K562 (cell line): ENCODE measurements at regions not wholly inside any gene's neighbourhood (a gene's known extent, or its start where the extent isn't known, plus 50 kb on each side); places are given as distances from the start of the nearest gene placed in this dataset.

Experiments
- ATAC-seq: fragments of 200-7000 bp; cut with Tn5 transposase; 3 replicates; pipeline ENCODE4 v1.9.1; 2020; ENCODE audit warnings: moderate library complexity
- BruUV-seq: library from RNA; stranded (reverse); fragments of 400-500 nt; replicated peaks from 2 replicates; lab custom pipeline; 2021; lab: Mats Ljungman, UMichigan
- CTCF ChIA-PET: fragments of 300-600 bp; formaldehyde crosslinking; extraction: SDS; loops from one replicate; lab custom pipeline; 2021; ENCODE audit warnings: low intra/inter-chr PET ratio; lab: Yijun Ruan, JAX
- POLR2A ChIA-PET: fragments of 300-600, 350-650 bp; sonication (Branson Sonifier 250); formaldehyde crosslinking; extraction: SDS; loops from one replicate; lab custom pipeline; 2021; ENCODE audit warnings: antibody characterized with exemption, inconsistent platforms; lab: Yijun Ruan, JAX
- DNase-seq, 4 experiments: peaks; one replicate each; pipeline versions ENCODE4 v3.0.0 to v3.0.0-alpha.2; 2011 to 2018; ENCODE audit warnings: low spot score in 3 of 4, mixed read lengths in 3 of 4; ENCODE audit errors: extremely low read depth in 1 of 4
- FAIRE-seq: peaks from 2 replicates; lab custom pipeline; 2011; peaks lifted over from hg19 to GRCh38; lab: Jason Lieb, UNC
- H2AFZ ChIP-seq: 2 replicates; pipeline ENCODE4 v1.6.0; 2011; ENCODE audit warnings: low read depth, low read length, control low read depth, inconsistent platforms
- H3K27ac ChIP-seq: fragments of 200-600 bp; 3 replicates; pipeline ENCODE4 v1.8.0; 2011; ENCODE audit warnings: low read depth, mild to moderate bottlenecking, control low read depth, inconsistent platforms, low read length, moderate library complexity, mixed read lengths; ENCODE audit errors: extremely low read depth
- H3K27me3 ChIP-seq, 2 experiments: fragments of 300-600 bp in 1 of 2; 2 replicates in 1 of 2; 3 replicates in 1 of 2; pipeline versions ENCODE4 v1.6.0 to v1.8.0; 2011; ENCODE audit warnings: inconsistent platforms in 2 of 2, low read length in 2 of 2, mild to moderate bottlenecking in 1 of 2, mixed read lengths in 1 of 2, moderate library complexity in 1 of 2; ENCODE audit not compliant: control insufficient read depth in 2 of 2, insufficient read depth in 2 of 2
- H3K36me3 ChIP-seq: fragments of 300-600 bp; 3 replicates; pipeline ENCODE4 v1.8.0; 2011; ENCODE audit warnings: mild to moderate bottlenecking, low read length, inconsistent platforms; ENCODE audit not compliant: control insufficient read depth, insufficient read depth
- H3K4me1 ChIP-seq, 2 experiments: fragments of 200-600 bp in 1 of 2; replicated peaks in 1 of 2; 2 replicates in 1 of 2; 3 replicates in 1 of 2; pipeline versions ENCODE4 v1.5.1 to v1.8.0; 2011; ENCODE audit warnings: inconsistent platforms in 2 of 2, low read length in 2 of 2, mild to moderate bottlenecking in 1 of 2, mixed read lengths in 1 of 2, moderate library complexity in 1 of 2; ENCODE audit not compliant: control insufficient read depth in 2 of 2, insufficient read depth in 2 of 2
- H3K4me2 ChIP-seq: 2 replicates; pipeline ENCODE4 v1.6.1; 2011; ENCODE audit warnings: low read length, control low read depth, inconsistent platforms, mixed read lengths; ENCODE audit not compliant: insufficient read depth
- H3K4me3 ChIP-seq: fragments of 200-600 bp; sonication (generic), shearing (Covaris generic); 2 replicates; pipeline ENCODE4 v1.5.1; 2016; ENCODE audit warnings: control low read depth, inconsistent platforms
- H3K79me2 ChIP-seq: fragments of 200-600 bp; 3 replicates; pipeline ENCODE4 v1.8.0; 2011; ENCODE audit warnings: low read length, inconsistent platforms; ENCODE audit not compliant: control insufficient read depth, insufficient read depth
- H3K9ac ChIP-seq, 2 experiments: 2 replicates each; pipeline versions ENCODE4 v1.6.0 to v1.6.1; 2011; ENCODE audit warnings: low read depth in 2 of 2, low read length in 2 of 2, control low read depth in 1 of 2, inconsistent platforms in 1 of 2, mild to moderate bottlenecking in 1 of 2, mixed read lengths in 1 of 2; ENCODE audit not compliant: insufficient read depth in 1 of 2
- H3K9me1 ChIP-seq: one replicate; pipeline ENCODE4 v1.6.0; 2011; ENCODE audit warnings: inconsistent platforms, mild to moderate bottlenecking, low read length, moderate library complexity; ENCODE audit not compliant: control insufficient read depth, insufficient read depth
- H3K9me3 ChIP-seq: replicated peaks from 2 replicates; pipeline ENCODE4 v1.5.1; 2011; ENCODE audit warnings: low read depth, low read length, inconsistent platforms; ENCODE audit not compliant: control insufficient read depth, insufficient read depth
- H4K20me1 ChIP-seq: replicated peaks from 2 replicates; pipeline ENCODE4 v1.6.1; 2011; ENCODE audit warnings: low read length, inconsistent platforms, mixed read lengths; ENCODE audit not compliant: control insufficient read depth, insufficient read depth
- CBFB ChIP-seq: sonication (generic); formaldehyde crosslinking; IDR thresholded peaks from 2 replicates; pipeline ENCODE4 v1.4.0; 2020; ENCODE audit warnings: mild to moderate bottlenecking, missing genetic modification reagents
- CBX8 ChIP-seq: fragments of 200-600 bp; sonication (generic); IDR thresholded peaks from 2 replicates; pipeline ENCODE4 v1.6.1; 2012; ENCODE audit warnings: borderline replicate concordance, mixed run types, low read depth, mild to moderate bottlenecking, moderate library complexity, mixed read lengths, low read length, control low read depth, inconsistent platforms; ENCODE audit not compliant: poor library complexity, severe bottlenecking; ENCODE audit errors: extremely low read depth
- CREM ChIP-seq: IDR thresholded peaks from 2 replicates; pipeline ENCODE4 v1.6.1; 2014; ENCODE audit warnings: antibody characterized with exemption, low read depth
- KDM2B ChIP-seq: fragments of 250-450 bp; sonication (Bioruptor Pico); IDR thresholded peaks from 2 replicates; pipeline ENCODE4 v1.8.0; 2021; ENCODE audit warnings: mild to moderate bottlenecking, moderate library complexity
- KLF16 ChIP-seq: IDR thresholded peaks from 2 replicates; pipeline ENCODE4 v1.6.1; 2016; ENCODE audit warnings: antibody characterized with exemption
- NCOA6 ChIP-seq: fragments of 450-650 bp; IDR thresholded peaks from 2 replicates; pipeline ENCODE4 v1.6.1; 2017; ENCODE audit warnings: mild to moderate bottlenecking
- PHTF2 ChIP-seq: fragments of 250-450 bp; sonication (Bioruptor Pico); IDR thresholded peaks from 2 replicates; pipeline ENCODE4 v1.5.0; 2021; ENCODE audit warnings: mild to moderate bottlenecking
- TAF15 ChIP-seq: fragments of 200-400 bp; formaldehyde crosslinking; IDR thresholded peaks from 2 replicates; pipeline ENCODE4 v1.6.1; 2017; ENCODE audit warnings: mild to moderate bottlenecking, low read depth, low read length, moderate library complexity
- ZNF445 ChIP-seq: fragments of 250-450 bp; sonication (Bioruptor Pico); IDR thresholded peaks from 2 replicates; pipeline ENCODE4 v1.4.0; 2020; ENCODE audit warnings: low read depth, mild to moderate bottlenecking, moderate library complexity
- ZNF644 ChIP-seq: fragments of 200-800 bp; sonication (Bioruptor generic); IDR thresholded peaks from 2 replicates; pipeline ENCODE4 v1.6.1; 2016; ENCODE audit warnings: low read depth, missing genetic modification characterization, missing compliant biosample characterization
- WGBS: fragments of 100-300 bp; shearing (Covaris generic); methylation state at CpG from one replicate; pipeline ENCODE4 v1.1.6; 2016; ENCODE audit warnings: low coverage, mixed read lengths; ENCODE audit not compliant: insufficient coverage; ENCODE audit errors: missing lambda C conversion rate; 5-methylcytosine and 5-hydroxymethylcytosine counted together
- in situ Hi-C: fragments of 300-500 bp; cut with MboI; formaldehyde crosslinking; loops from 4 replicates; pipeline ENCODE4 v1.15.0; 2018; ENCODE audit warnings: inconsistent platforms, mixed read lengths
- intact Hi-C: fragments of 100-400 bp; cut with micrococcal nuclease; formaldehyde crosslinking; loops from 2 replicates; pipeline ENCODE4 v1.14.2; 2022
- TF ChIP-seq, protein P1 (sequence below), 2 experiments: fragments of 450-650 bp in 1 of 2; IDR thresholded peaks; 2 replicates each; pipeline ENCODE4 v1.6.1; 2011 to 2017; ENCODE audit warnings: low read depth in 2 of 2, antibody characterized with exemption in 1 of 2, borderline replicate concordance in 1 of 2, low read length in 1 of 2, mild to moderate bottlenecking in 1 of 2, mixed read lengths in 1 of 2; ENCODE audit not compliant: control insufficient read depth in 1 of 2

GRCh38 chr4:140253556-140254027 lies 99.6 kb upstream of the MAML3 start:
- Histone ChIP-seq H3K9ac (no peak overlapping the region), H3K4me1 (peaks cover 0 to 9% of the 10 kb centered on the region in 2 experiments; a peak in 2 of 5 replicates), H3K4me2 (no peak overlapping the region), H2AFZ (no peak overlapping the region), H4K20me1 (no peaks in the 10 kb centered on the region), H3K36me3 (no peaks in the 10 kb centered on the region), H3K9me3 (no peaks in the 10 kb centered on the region), H3K9me1 (no peaks in the 10 kb centered on the region), H3K27me3 (peaks cover 0 to 21% of the 10 kb centered on the region in 2 experiments; a peak in 2 of 5 replicates), H3K4me3 (no peak overlapping the region), H3K79me2 (no peaks in the 10 kb centered on the region), H3K27ac (no peak overlapping the region)
- in situ Hi-C loops = loop anchor here (10.0 kb wide), 1 partner anchor 219 kb away; no protein-coding TSS in a partner anchor
- intact Hi-C loops = loop anchor here (1.0 to 10.0 kb wide), 4 partner anchors 201 to 598 kb away; no protein-coding TSS in a partner anchor
- ChIA-PET CTCF (interaction anchor here (0.5 kb wide), 1 partner anchor 115 kb away, joined by 3 read pairs; no protein-coding TSS in a partner anchor), POLR2A (interaction anchor here (0.6 kb wide), 1 partner anchor 497 kb away, joined by 3 read pairs; no protein-coding TSS in a partner anchor)
- no TSS peak for BruUV-seq
- ATAC-seq (no peak), FAIRE-seq (no peak), DNase-seq (no peak)
- TF ChIP-seq TAF15 = no peak
- no peak for TF ChIP-seq CBFB (CRISPR knock-in tag)
- TF ChIP-seq CREM = no peak
- TF ChIP-seq, protein P1, sequence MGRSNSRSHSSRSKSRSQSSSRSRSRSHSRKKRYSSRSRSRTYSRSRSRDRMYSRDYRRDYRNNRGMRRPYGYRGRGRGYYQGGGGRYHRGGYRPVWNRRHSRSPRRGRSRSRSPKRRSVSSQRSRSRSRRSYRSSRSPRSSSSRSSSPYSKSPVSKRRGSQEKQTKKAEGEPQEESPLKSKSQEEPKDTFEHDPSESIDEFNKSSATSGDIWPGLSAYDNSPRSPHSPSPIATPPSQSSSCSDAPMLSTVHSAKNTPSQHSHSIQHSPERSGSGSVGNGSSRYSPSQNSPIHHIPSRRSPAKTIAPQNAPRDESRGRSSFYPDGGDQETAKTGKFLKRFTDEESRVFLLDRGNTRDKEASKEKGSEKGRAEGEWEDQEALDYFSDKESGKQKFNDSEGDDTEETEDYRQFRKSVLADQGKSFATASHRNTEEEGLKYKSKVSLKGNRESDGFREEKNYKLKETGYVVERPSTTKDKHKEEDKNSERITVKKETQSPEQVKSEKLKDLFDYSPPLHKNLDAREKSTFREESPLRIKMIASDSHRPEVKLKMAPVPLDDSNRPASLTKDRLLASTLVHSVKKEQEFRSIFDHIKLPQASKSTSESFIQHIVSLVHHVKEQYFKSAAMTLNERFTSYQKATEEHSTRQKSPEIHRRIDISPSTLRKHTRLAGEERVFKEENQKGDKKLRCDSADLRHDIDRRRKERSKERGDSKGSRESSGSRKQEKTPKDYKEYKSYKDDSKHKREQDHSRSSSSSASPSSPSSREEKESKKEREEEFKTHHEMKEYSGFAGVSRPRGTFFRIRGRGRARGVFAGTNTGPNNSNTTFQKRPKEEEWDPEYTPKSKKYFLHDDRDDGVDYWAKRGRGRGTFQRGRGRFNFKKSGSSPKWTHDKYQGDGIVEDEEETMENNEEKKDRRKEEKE (IDR thresholded peaks at IDR 0.05; ENCODE audit: borderline replicate concordance in 1 of 2, control insufficient read depth in 1 of 2, low read depth in 2 of 2, low read length in 1 of 2) = no peak
- no peak for TF ChIP-seq ZNF644 (tag)
- TF ChIP-seq KLF16 = no peak
- TF ChIP-seq CBX8 = no peak
- no peak for TF ChIP-seq PHTF2 (CRISPR knock-in tag)
- no peak for TF ChIP-seq ZNF445
- TF ChIP-seq NCOA6 = no peak
- no peak for TF ChIP-seq KDM2B (CRISPR knock-in tag)
- 13% methylated on average over 8 of the region's 8 CpGs for WGBS
